ENCODE measurements at regions not wholly inside any gene's neighbourhood (a gene's known extent, or its start where the extent isn't known, plus 50 kb on each side); places are given as distances from the start of the nearest gene placed in this dataset.

DNA sequence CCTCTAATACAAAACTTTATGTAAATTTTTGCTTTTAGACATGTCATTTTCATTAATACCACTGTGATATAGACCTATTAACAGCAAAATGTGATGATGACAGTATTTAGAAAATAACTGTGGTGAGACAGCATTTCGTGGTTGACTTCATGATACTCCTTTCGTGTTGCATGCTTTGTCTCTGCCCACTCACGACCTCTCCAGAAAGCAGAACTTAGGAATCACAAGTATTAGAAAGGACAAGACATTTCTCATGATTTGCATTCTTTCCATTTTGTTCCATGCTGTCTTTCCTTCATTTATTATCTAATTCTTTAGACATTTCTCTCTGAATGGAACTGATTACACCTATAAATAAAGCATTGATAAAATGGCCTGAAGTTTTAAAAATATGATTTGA is 85.2 kb upstream of the POU3F3 start:
- TF ChIP-seq, protein P1, sequence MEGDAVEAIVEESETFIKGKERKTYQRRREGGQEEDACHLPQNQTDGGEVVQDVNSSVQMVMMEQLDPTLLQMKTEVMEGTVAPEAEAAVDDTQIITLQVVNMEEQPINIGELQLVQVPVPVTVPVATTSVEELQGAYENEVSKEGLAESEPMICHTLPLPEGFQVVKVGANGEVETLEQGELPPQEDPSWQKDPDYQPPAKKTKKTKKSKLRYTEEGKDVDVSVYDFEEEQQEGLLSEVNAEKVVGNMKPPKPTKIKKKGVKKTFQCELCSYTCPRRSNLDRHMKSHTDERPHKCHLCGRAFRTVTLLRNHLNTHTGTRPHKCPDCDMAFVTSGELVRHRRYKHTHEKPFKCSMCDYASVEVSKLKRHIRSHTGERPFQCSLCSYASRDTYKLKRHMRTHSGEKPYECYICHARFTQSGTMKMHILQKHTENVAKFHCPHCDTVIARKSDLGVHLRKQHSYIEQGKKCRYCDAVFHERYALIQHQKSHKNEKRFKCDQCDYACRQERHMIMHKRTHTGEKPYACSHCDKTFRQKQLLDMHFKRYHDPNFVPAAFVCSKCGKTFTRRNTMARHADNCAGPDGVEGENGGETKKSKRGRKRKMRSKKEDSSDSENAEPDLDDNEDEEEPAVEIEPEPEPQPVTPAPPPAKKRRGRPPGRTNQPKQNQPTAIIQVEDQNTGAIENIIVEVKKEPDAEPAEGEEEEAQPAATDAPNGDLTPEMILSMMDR (conservative IDR thresholded peaks at IDR 0.05; ENCODE audit: low read depth in 2 of 2): no peak
- TF ChIP-seq, protein P2, sequence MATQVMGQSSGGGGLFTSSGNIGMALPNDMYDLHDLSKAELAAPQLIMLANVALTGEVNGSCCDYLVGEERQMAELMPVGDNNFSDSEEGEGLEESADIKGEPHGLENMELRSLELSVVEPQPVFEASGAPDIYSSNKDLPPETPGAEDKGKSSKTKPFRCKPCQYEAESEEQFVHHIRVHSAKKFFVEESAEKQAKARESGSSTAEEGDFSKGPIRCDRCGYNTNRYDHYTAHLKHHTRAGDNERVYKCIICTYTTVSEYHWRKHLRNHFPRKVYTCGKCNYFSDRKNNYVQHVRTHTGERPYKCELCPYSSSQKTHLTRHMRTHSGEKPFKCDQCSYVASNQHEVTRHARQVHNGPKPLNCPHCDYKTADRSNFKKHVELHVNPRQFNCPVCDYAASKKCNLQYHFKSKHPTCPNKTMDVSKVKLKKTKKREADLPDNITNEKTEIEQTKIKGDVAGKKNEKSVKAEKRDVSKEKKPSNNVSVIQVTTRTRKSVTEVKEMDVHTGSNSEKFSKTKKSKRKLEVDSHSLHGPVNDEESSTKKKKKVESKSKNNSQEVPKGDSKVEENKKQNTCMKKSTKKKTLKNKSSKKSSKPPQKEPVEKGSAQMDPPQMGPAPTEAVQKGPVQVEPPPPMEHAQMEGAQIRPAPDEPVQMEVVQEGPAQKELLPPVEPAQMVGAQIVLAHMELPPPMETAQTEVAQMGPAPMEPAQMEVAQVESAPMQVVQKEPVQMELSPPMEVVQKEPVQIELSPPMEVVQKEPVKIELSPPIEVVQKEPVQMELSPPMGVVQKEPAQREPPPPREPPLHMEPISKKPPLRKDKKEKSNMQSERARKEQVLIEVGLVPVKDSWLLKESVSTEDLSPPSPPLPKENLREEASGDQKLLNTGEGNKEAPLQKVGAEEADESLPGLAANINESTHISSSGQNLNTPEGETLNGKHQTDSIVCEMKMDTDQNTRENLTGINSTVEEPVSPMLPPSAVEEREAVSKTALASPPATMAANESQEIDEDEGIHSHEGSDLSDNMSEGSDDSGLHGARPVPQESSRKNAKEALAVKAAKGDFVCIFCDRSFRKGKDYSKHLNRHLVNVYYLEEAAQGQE (IDR thresholded peaks at IDR 0.05; ENCODE audit: unreplicated experiment): no peak
- TF ChIP-seq POLR2AphosphoS5 (IDR thresholded peaks at IDR 0.05; ENCODE audit: low read depth) (no peak), EZH2 (IDR thresholded peaks at IDR 0.05; ENCODE audit: low read depth, unreplicated experiment) (no peak), EZH2phosphoT487 (IDR thresholded peaks at IDR 0.05; ENCODE audit: unreplicated experiment) (no peak), JUNB (IDR thresholded peaks at IDR 0.05; ENCODE audit: unreplicated experiment) (no peak), STAT1 (IDR thresholded peaks at IDR 0.05; ENCODE audit: unreplicated experiment) (no peak), ZNF331 (CRISPR knock-in tag; IDR thresholded peaks at IDR 0.05; ENCODE audit: low read depth) (no peak), NANOG (IDR thresholded peaks at IDR 0.05; ENCODE audit: borderline replicate concordance) (no peak), CREB1 (CRISPR knock-in tag; IDR thresholded peaks at IDR 0.05; ENCODE audit: low read depth) (no peak), ZNF114 (CRISPR knock-in tag; IDR thresholded peaks at IDR 0.05) (no peak)
- TF ChIP-seq, protein P3, sequence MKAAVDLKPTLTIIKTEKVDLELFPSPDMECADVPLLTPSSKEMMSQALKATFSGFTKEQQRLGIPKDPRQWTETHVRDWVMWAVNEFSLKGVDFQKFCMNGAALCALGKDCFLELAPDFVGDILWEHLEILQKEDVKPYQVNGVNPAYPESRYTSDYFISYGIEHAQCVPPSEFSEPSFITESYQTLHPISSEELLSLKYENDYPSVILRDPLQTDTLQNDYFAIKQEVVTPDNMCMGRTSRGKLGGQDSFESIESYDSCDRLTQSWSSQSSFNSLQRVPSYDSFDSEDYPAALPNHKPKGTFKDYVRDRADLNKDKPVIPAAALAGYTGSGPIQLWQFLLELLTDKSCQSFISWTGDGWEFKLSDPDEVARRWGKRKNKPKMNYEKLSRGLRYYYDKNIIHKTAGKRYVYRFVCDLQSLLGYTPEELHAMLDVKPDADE (IDR thresholded peaks at IDR 0.05): no peak
- TF ChIP-seq, protein P4, sequence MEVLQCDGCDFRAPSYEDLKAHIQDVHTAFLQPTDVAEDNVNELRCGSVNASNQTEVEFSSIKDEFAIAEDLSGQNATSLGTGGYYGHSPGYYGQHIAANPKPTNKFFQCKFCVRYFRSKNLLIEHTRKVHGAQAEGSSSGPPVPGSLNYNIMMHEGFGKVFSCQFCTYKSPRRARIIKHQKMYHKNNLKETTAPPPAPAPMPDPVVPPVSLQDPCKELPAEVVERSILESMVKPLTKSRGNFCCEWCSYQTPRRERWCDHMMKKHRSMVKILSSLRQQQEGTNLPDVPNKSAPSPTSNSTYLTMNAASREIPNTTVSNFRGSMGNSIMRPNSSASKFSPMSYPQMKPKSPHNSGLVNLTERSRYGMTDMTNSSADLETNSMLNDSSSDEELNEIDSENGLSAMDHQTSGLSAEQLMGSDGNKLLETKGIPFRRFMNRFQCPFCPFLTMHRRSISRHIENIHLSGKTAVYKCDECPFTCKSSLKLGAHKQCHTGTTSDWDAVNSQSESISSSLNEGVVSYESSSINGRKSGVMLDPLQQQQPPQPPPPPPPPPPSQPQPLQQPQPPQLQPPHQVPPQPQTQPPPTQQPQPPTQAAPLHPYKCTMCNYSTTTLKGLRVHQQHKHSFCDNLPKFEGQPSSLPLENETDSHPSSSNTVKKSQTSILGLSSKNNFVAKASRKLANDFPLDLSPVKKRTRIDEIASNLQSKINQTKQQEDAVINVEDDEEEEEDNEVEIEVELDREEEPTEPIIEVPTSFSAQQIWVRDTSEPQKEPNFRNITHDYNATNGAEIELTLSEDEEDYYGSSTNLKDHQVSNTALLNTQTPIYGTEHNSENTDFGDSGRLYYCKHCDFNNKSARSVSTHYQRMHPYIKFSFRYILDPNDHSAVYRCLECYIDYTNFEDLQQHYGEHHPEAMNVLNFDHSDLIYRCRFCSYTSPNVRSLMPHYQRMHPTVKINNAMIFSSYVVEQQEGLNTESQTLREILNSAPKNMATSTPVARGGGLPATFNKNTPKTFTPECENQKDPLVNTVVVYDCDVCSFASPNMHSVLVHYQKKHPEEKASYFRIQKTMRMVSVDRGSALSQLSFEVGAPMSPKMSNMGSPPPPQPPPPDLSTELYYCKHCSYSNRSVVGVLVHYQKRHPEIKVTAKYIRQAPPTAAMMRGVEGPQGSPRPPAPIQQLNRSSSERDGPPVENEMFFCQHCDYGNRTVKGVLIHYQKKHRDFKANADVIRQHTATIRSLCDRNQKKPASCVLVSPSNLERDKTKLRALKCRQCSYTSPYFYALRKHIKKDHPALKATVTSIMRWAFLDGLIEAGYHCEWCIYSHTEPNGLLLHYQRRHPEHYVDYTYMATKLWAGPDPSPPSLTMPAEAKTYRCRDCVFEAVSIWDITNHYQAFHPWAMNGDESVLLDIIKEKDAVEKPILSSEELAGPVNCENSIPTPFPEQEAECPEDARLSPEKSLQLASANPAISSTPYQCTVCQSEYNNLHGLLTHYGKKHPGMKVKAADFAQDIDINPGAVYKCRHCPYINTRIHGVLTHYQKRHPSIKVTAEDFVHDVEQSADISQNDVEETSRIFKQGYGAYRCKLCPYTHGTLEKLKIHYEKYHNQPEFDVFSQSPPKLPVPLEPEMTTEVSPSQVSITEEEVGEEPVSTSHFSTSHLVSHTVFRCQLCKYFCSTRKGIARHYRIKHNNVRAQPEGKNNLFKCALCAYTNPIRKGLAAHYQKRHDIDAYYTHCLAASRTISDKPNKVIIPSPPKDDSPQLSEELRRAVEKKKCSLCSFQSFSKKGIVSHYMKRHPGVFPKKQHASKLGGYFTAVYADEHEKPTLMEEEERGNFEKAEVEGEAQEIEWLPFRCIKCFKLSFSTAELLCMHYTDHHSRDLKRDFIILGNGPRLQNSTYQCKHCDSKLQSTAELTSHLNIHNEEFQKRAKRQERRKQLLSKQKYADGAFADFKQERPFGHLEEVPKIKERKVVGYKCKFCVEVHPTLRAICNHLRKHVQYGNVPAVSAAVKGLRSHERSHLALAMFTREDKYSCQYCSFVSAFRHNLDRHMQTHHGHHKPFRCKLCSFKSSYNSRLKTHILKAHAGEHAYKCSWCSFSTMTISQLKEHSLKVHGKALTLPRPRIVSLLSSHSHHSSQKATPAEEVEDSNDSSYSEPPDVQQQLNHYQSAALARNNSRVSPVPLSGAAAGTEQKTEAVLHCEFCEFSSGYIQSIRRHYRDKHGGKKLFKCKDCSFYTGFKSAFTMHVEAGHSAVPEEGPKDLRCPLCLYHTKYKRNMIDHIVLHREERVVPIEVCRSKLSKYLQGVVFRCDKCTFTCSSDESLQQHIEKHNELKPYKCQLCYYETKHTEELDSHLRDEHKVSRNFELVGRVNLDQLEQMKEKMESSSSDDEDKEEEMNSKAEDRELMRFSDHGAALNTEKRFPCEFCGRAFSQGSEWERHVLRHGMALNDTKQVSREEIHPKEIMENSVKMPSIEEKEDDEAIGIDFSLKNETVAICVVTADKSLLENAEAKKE (CRISPR knock-in tag; IDR thresholded peaks at IDR 0.05): no peak
